Neural cell (in vitro differentiated cells): ENCODE measurements at regions not wholly inside any gene's neighbourhood (a gene's known extent, or its start where the extent isn't known, plus 50 kb on each side); places are given as distances from the start of the nearest gene placed in this dataset.

Source experiments
- H2AFZ ChIP-seq: fragments of 200-600, 300-800 bp; sonication (generic), shearing (Covaris generic); 2 replicates; pipeline ENCODE4 v1.6.0; 2014; ENCODE audit warnings: low read depth, mild to moderate bottlenecking, antibody characterized with exemption, low read length, moderate library complexity
- H3F3A ChIP-seq: fragments of 200-600 bp; shearing (Covaris generic); 2 replicates; pipeline ENCODE4 v1.6.1; 2016; ENCODE audit warnings: mild to moderate bottlenecking, moderate library complexity, mixed read lengths, antibody characterized with exemption, low read length; ENCODE audit not compliant: insufficient read depth, poor library complexity, severe bottlenecking
- H3K27ac ChIP-seq: fragments of 200-600, 300-800 bp; sonication (generic), shearing (Covaris generic); 2 replicates; pipeline ENCODE4 v1.5.1; 2014; ENCODE audit warnings: mild to moderate bottlenecking, low read length, moderate library complexity
- H3K27me3 ChIP-seq: fragments of 300-800, 200-600 bp; sonication (generic), shearing (Covaris generic); 2 replicates; pipeline ENCODE4 v1.6.0; 2014; ENCODE audit warnings: mild to moderate bottlenecking, low read depth, low read length, moderate library complexity; ENCODE audit not compliant: insufficient read depth
- H3K36me3 ChIP-seq: fragments of 300-800, 200-600 bp; sonication (generic), shearing (Covaris generic); 2 replicates; pipeline ENCODE4 v1.5.1; 2014; ENCODE audit warnings: mild to moderate bottlenecking, antibody characterized with exemption, low read length, moderate library complexity; ENCODE audit not compliant: insufficient read depth
- H3K4me2 ChIP-seq: fragments of 300-800, 200-600 bp; sonication (generic), shearing (Covaris generic); 2 replicates; pipeline ENCODE4 v1.6.0; 2014; ENCODE audit warnings: mild to moderate bottlenecking, low read length
- H3K4me3 ChIP-seq: fragments of 300-800, 200-600 bp; sonication (generic), shearing (Covaris generic); 2 replicates; pipeline ENCODE4 v1.5.1; 2014; ENCODE audit warnings: mild to moderate bottlenecking, low read length, moderate library complexity
- H3K79me2 ChIP-seq: fragments of 200-600 bp; shearing (Covaris generic); replicated peaks from 2 replicates; pipeline ENCODE4 v1.6.0; 2014; ENCODE audit warnings: mild to moderate bottlenecking, low read length, moderate library complexity; ENCODE audit not compliant: insufficient read depth
- H3K9ac ChIP-seq: fragments of 300-800, 200-600 bp; sonication (generic), shearing (Covaris generic); 2 replicates; pipeline ENCODE4 v1.6.1; 2016; ENCODE audit warnings: mild to moderate bottlenecking, low read length, mixed read lengths
- H3K9me2 ChIP-seq: fragments of 200-600 bp; shearing (Covaris generic); 2 replicates; pipeline ENCODE4 v1.6.1; 2016; ENCODE audit warnings: mild to moderate bottlenecking, low read length, mixed read lengths; ENCODE audit not compliant: insufficient read depth
- H3K9me3 ChIP-seq: fragments of 200-600, 300-800 bp; sonication (generic), shearing (Covaris generic); 2 replicates; pipeline ENCODE4 v1.6.1; 2016; ENCODE audit warnings: mild to moderate bottlenecking, mixed run types, low read length, moderate library complexity, mixed read lengths
- H4K20me1 ChIP-seq: fragments of 200-600 bp; shearing (Covaris generic); 2 replicates; pipeline ENCODE4 v1.6.1; 2016; ENCODE audit warnings: mild to moderate bottlenecking, mixed run types; ENCODE audit not compliant: insufficient read depth
- EZH2 ChIP-seq: fragments of 200-600, 300-800 bp; shearing (Covaris generic), sonication (generic); IDR thresholded peaks from 2 replicates; pipeline ENCODE4 v1.6.1; 2014; ENCODE audit warnings: antibody characterized with exemption, low read length, borderline replicate concordance, mild to moderate bottlenecking; ENCODE audit not compliant: insufficient read depth, poor library complexity, severe bottlenecking
- MXI1 ChIP-seq: fragments of 450-650 bp; conservative IDR thresholded peaks from 2 replicates; pipeline ENCODE4 v1.6.1; 2014; ENCODE audit warnings: antibody characterized with exemption, mild to moderate bottlenecking; ENCODE audit not compliant: poor library complexity, severe bottlenecking
- RAD21 ChIP-seq: fragments of 450-650 bp; conservative IDR thresholded peaks from 2 replicates; pipeline ENCODE4 v1.6.1; 2014; ENCODE audit warnings: antibody characterized with exemption, mild to moderate bottlenecking, moderate library complexity
- TAF1 ChIP-seq: IDR thresholded peaks from 2 replicates; pipeline ENCODE4 v1.6.1; 2012; ENCODE audit warnings: low read depth
- TF ChIP-seq, protein P1 (sequence below): IDR thresholded peaks from 2 replicates; pipeline ENCODE4 v1.6.1; 2012; ENCODE audit warnings: borderline replicate concordance
- TF ChIP-seq, protein P2 (sequence below): fragments of 450-650 bp; IDR thresholded peaks from 2 replicates; pipeline ENCODE4 v1.5.1; 2014; ENCODE audit warnings: antibody characterized with exemption, mild to moderate bottlenecking, moderate library complexity; ENCODE audit not compliant: poor library complexity, severe bottlenecking

DNA sequence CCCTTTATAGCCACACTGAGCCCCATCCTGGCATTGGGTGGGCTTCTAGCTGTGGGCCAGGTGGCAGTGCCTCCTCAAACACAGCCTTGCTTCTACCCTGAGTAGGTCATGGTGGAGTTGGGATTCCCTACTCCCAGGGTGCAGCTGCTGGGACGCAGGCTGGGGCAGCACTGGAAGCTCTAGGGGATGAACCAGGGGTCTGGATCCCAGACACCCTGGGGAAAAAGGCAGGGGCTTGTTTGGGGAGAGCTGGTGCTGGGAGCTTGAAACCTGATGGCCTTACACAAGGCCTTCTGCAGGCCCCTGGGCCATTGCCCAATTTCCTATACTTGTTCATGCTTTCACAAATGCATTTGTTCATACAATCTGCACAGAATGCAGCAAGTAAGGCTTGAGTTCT is 103.7 kb upstream of the CTBP2 start:
- no peaks in the 10 kb centered on the region for H3K27me3 ChIP-seq
- no peaks in the 10 kb centered on the region for H4K20me1 ChIP-seq
- H3K79me2 ChIP-seq, result no peaks in the 10 kb centered on the region
- H3K9ac ChIP-seq, result no peak overlapping the region
- H2AFZ ChIP-seq, result no peak overlapping the region
- no peaks in the 10 kb centered on the region for H3K36me3 ChIP-seq
- no peak overlapping the region for H3K4me2 ChIP-seq
- H3K4me3 ChIP-seq, result no peak overlapping the region
- no peaks in the 10 kb centered on the region for H3F3A ChIP-seq
- H3K27ac ChIP-seq, result no peak overlapping the region
- TF ChIP-seq, protein P1, sequence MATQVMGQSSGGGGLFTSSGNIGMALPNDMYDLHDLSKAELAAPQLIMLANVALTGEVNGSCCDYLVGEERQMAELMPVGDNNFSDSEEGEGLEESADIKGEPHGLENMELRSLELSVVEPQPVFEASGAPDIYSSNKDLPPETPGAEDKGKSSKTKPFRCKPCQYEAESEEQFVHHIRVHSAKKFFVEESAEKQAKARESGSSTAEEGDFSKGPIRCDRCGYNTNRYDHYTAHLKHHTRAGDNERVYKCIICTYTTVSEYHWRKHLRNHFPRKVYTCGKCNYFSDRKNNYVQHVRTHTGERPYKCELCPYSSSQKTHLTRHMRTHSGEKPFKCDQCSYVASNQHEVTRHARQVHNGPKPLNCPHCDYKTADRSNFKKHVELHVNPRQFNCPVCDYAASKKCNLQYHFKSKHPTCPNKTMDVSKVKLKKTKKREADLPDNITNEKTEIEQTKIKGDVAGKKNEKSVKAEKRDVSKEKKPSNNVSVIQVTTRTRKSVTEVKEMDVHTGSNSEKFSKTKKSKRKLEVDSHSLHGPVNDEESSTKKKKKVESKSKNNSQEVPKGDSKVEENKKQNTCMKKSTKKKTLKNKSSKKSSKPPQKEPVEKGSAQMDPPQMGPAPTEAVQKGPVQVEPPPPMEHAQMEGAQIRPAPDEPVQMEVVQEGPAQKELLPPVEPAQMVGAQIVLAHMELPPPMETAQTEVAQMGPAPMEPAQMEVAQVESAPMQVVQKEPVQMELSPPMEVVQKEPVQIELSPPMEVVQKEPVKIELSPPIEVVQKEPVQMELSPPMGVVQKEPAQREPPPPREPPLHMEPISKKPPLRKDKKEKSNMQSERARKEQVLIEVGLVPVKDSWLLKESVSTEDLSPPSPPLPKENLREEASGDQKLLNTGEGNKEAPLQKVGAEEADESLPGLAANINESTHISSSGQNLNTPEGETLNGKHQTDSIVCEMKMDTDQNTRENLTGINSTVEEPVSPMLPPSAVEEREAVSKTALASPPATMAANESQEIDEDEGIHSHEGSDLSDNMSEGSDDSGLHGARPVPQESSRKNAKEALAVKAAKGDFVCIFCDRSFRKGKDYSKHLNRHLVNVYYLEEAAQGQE, result no peak
- TF ChIP-seq RAD21 (no peak), MXI1 (no peak), TAF1 (no peak)
- H3K9me2 ChIP-seq, result no peaks in the 10 kb centered on the region
- no peaks in the 10 kb centered on the region for H3K9me3 ChIP-seq

DNA sequence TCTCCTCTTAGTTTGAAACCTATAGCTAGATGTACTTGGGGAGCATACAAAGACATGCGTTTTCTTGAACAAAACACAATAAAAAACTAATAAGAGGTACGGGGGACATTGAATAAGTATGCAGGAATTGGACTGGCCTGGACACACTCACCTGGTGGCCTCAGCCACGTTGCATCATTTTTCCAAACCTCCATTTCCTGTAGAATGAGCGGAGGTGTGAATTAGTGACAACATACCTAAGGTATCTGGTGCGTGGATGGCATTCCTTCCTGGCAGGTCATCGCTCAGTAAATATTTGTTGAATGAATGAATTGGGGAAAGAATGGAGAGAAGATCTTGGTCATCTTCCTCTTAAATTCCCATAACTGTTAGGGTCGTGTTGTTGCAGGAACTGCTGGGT is 103.2 kb upstream of the CTBP2 start:
- H4K20me1 ChIP-seq, result no peaks in the 10 kb centered on the region
- H3K9me2 ChIP-seq, result no peaks in the 10 kb centered on the region
- no peaks in the 10 kb centered on the region for H3K9me3 ChIP-seq
- no peak overlapping the region for H3K4me3 ChIP-seq
- no peaks in the 10 kb centered on the region for H3F3A ChIP-seq
- H2AFZ ChIP-seq, result no peak overlapping the region
- no peak overlapping the region for H3K27ac ChIP-seq
- H3K27me3 ChIP-seq, result no peaks in the 10 kb centered on the region
- no peaks in the 10 kb centered on the region for H3K79me2 ChIP-seq
- H3K9ac ChIP-seq, result peak overlapping the region; percentile 6
- no peaks in the 10 kb centered on the region for H3K36me3 ChIP-seq
- TF ChIP-seq RAD21 (no peak), EZH2 (no peak)
- no peak overlapping the region for H3K4me2 ChIP-seq

DNA sequence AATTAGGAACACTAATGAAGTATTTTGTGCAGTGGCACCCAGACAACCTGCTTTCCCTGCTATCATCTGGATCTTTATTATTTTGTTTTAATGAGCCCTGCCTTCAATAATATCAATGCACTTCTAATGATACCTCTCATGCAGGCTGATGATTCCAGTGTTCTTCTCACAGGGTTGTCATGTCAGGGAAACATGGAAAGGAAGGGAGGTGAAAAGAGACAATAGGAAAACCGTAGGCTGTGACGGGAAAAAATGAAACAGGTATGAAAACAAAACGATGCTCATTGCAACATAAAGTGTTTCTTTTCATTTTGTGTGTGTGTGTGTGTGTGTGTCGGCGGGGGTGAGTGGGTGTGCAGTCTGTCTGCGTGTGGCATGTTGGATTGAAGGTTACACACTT is 102.6 kb upstream of the CTBP2 start:
- Histone ChIP-seq H3K27me3 (no peaks in the 10 kb centered on the region), H4K20me1 (no peaks in the 10 kb centered on the region), H3K9me2 (no peaks in the 10 kb centered on the region), H3K9ac (peak overlapping the region; percentile 6), H3K4me3 (peak overlapping the region; percentile 49), H2AFZ (no peak overlapping the region), H3K79me2 (no peaks in the 10 kb centered on the region), H3F3A (no peaks in the 10 kb centered on the region), H3K4me2 (no peak overlapping the region), H3K9me3 (no peaks in the 10 kb centered on the region), H3K36me3 (no peaks in the 10 kb centered on the region), H3K27ac (peak overlapping the region; percentile 45)
- TF ChIP-seq, protein P1, result peak; percentile 96
- TF ChIP-seq, protein P2, sequence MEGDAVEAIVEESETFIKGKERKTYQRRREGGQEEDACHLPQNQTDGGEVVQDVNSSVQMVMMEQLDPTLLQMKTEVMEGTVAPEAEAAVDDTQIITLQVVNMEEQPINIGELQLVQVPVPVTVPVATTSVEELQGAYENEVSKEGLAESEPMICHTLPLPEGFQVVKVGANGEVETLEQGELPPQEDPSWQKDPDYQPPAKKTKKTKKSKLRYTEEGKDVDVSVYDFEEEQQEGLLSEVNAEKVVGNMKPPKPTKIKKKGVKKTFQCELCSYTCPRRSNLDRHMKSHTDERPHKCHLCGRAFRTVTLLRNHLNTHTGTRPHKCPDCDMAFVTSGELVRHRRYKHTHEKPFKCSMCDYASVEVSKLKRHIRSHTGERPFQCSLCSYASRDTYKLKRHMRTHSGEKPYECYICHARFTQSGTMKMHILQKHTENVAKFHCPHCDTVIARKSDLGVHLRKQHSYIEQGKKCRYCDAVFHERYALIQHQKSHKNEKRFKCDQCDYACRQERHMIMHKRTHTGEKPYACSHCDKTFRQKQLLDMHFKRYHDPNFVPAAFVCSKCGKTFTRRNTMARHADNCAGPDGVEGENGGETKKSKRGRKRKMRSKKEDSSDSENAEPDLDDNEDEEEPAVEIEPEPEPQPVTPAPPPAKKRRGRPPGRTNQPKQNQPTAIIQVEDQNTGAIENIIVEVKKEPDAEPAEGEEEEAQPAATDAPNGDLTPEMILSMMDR, result no peak
